GM23338 (cell line): ENCODE measurements at regions not wholly inside any gene's neighbourhood (a gene's known extent, or its start where the extent isn't known, plus 50 kb on each side); places are given as distances from the start of the nearest gene placed in this dataset.

Experiments
- ATAC-seq: fragments of 200-7000 bp; cut with Tn5 transposase; 3 replicates; pipeline ENCODE4 v1.9.1; 2020
- DNase-seq: peaks from one replicate; pipeline ENCODE4 v3.0.0-alpha.2; 2015; ENCODE audit warnings: low spot score
- H2AFZ ChIP-seq: fragments of 200-600 bp; sonication (generic); 2 replicates; pipeline ENCODE4 v1.8.0; 2016; ENCODE audit warnings: antibody characterized with exemption, mild to moderate bottlenecking, moderate library complexity
- H3F3A ChIP-seq: fragments of 200-600 bp; sonication (generic); replicated peaks from 2 replicates; pipeline ENCODE4 v1.8.0; 2017; ENCODE audit warnings: antibody characterized with exemption, mixed run types, low read depth
- H3K27ac ChIP-seq: fragments of 200-600 bp; sonication (generic); 2 replicates; pipeline ENCODE4 v1.6.1; 2016; ENCODE audit warnings: low read depth
- H3K27me3 ChIP-seq: fragments of 200-600 bp; sonication (generic); 2 replicates; pipeline ENCODE4 v1.8.0; 2016; ENCODE audit warnings: mild to moderate bottlenecking, mixed run types, moderate library complexity; ENCODE audit not compliant: insufficient read depth
- H3K36me3 ChIP-seq: fragments of 200-600 bp; sonication (generic); 2 replicates; pipeline ENCODE4 v1.8.0; 2016; ENCODE audit warnings: mild to moderate bottlenecking; ENCODE audit not compliant: insufficient read depth
- H3K4me1 ChIP-seq: fragments of 200-600 bp; sonication (generic); 2 replicates; pipeline ENCODE4 v1.8.0; 2016; ENCODE audit warnings: mild to moderate bottlenecking, moderate library complexity; ENCODE audit not compliant: insufficient read depth
- H3K4me2 ChIP-seq: fragments of 200-600 bp; sonication (generic); 2 replicates; pipeline ENCODE4 v1.7.1; 2017; ENCODE audit warnings: mixed run types
- H3K4me3 ChIP-seq: fragments of 200-600 bp; sonication (generic); 2 replicates; pipeline ENCODE4 v1.6.1; 2016; ENCODE audit warnings: mixed run types
- H3K79me2 ChIP-seq: fragments of 200-600 bp; sonication (generic); replicated peaks from 2 replicates; pipeline ENCODE4 v1.8.0; 2017; ENCODE audit warnings: mild to moderate bottlenecking; ENCODE audit not compliant: insufficient read depth
- H3K9me2 ChIP-seq: fragments of 200-600 bp; sonication (generic); 2 replicates; pipeline ENCODE4 v1.8.0; 2017; ENCODE audit not compliant: insufficient read depth
- H4K20me1 ChIP-seq: fragments of 200-600 bp; sonication (generic); replicated peaks from 2 replicates; pipeline ENCODE4 v1.8.0; 2017; ENCODE audit warnings: mild to moderate bottlenecking; ENCODE audit not compliant: insufficient read depth
- H3K27ac Mint-ChIP-seq: 2 replicates; pipeline ENCODE4 v1.8.0; 2020; ENCODE audit warnings: inconsistent platforms, mild to moderate bottlenecking, moderate library complexity, mixed read lengths
- H3K27me3 Mint-ChIP-seq: 3 replicates; pipeline ENCODE4 v1.8.0; 2022; ENCODE audit warnings: low read depth, mild to moderate bottlenecking, moderate library complexity, mixed read lengths, inconsistent platforms; ENCODE audit not compliant: insufficient read depth, poor library complexity
- H3K36me3 Mint-ChIP-seq: 3 replicates; pipeline ENCODE4 v1.8.0; 2021; ENCODE audit warnings: low read depth, mild to moderate bottlenecking, inconsistent platforms, moderate library complexity, mixed read lengths
- H3K4me1 Mint-ChIP-seq: 3 replicates; pipeline ENCODE4 v1.8.0; 2020; ENCODE audit warnings: mild to moderate bottlenecking, inconsistent platforms, mixed read lengths
- H3K4me3 Mint-ChIP-seq: 3 replicates; pipeline ENCODE4 v1.8.0; 2021; ENCODE audit warnings: moderate library complexity, mild to moderate bottlenecking, inconsistent platforms, mixed read lengths
- H3K9me3 Mint-ChIP-seq: 3 replicates; pipeline ENCODE4 v1.8.0; 2020; ENCODE audit warnings: moderate library complexity, mild to moderate bottlenecking, inconsistent platforms, mixed read lengths
- CREB1 ChIP-seq: fragments of 250-450 bp; sonication (Bioruptor Pico); IDR thresholded peaks from 2 replicates; pipeline ENCODE4 v1.5.0; 2020; ENCODE audit warnings: low read depth, mild to moderate bottlenecking, moderate library complexity
- CTCF ChIP-seq, 2 experiments: fragments of 200-600 bp in 1 of 2; sonication (generic) in 1 of 2; conservative IDR thresholded peaks; 2 replicates each; pipeline versions ENCODE4 v1.5.1 to v1.6.1; 2016 to 2017; ENCODE audit warnings: antibody characterized with exemption in 2 of 2, low read depth in 2 of 2, mild to moderate bottlenecking in 2 of 2, moderate library complexity in 1 of 2
- ETS1 ChIP-seq: IDR thresholded peaks from 2 replicates; pipeline ENCODE4 v1.6.1; 2016; ENCODE audit warnings: antibody characterized with exemption
- EZH2 ChIP-seq: fragments of 200-600 bp; sonication (generic); IDR thresholded peaks from one replicate; pipeline ENCODE4 v1.8.0; 2017; ENCODE audit warnings: antibody characterized with exemption, mild to moderate bottlenecking, low read depth; ENCODE audit not compliant: unreplicated experiment
- EZH2phosphoT487 ChIP-seq: fragments of 200-600 bp; sonication (generic); IDR thresholded peaks from one replicate; pipeline ENCODE4 v1.8.1; 2018; ENCODE audit warnings: antibody characterized with exemption; ENCODE audit not compliant: unreplicated experiment
- JUNB ChIP-seq: IDR thresholded peaks from one replicate; pipeline ENCODE4 v1.6.1; 2016; ENCODE audit warnings: antibody characterized with exemption; ENCODE audit not compliant: unreplicated experiment
- NANOG ChIP-seq: IDR thresholded peaks from 2 replicates; pipeline ENCODE4 v1.6.1; 2016; ENCODE audit warnings: antibody characterized with exemption, borderline replicate concordance
- POLR2AphosphoS5 ChIP-seq: IDR thresholded peaks from 2 replicates; pipeline ENCODE4 v1.6.1; 2016; ENCODE audit warnings: antibody characterized with exemption, low read depth
- REST ChIP-seq: IDR thresholded peaks from one replicate; pipeline ENCODE4 v1.6.1; 2018; ENCODE audit warnings: antibody characterized with exemption; ENCODE audit not compliant: unreplicated experiment
- STAT1 ChIP-seq: IDR thresholded peaks from one replicate; pipeline ENCODE4 v1.6.1; 2016; ENCODE audit warnings: antibody characterized with exemption; ENCODE audit not compliant: unreplicated experiment
- ZNF114 ChIP-seq: fragments of 250-450 bp; sonication (Bioruptor Pico); IDR thresholded peaks from 2 replicates; pipeline ENCODE4 v1.5.0; 2020; ENCODE audit warnings: mild to moderate bottlenecking, moderate library complexity
- ZNF331 ChIP-seq: fragments of 250-450 bp; sonication (Bioruptor Pico); IDR thresholded peaks from 2 replicates; pipeline ENCODE4 v1.5.0; 2020; ENCODE audit warnings: low read depth, mild to moderate bottlenecking, moderate library complexity
- ZNF462 ChIP-seq: fragments of 250-450 bp; sonication (Bioruptor Pico); IDR thresholded peaks from 2 replicates; pipeline ENCODE4 v1.5.0; 2020; ENCODE audit warnings: mild to moderate bottlenecking, moderate library complexity

- Mint-ChIP-seq H3K27me3 (no peaks in the 10 kb centered on the region), H3K27ac (no peak overlapping the region), H3K4me1 (peaks cover 13% of the 10 kb centered on the region), H3K9me3 (no peaks in the 10 kb centered on the region; the same call in 2 of the 3 replicates), H3K4me3 (no peak overlapping the region), H3K36me3 (no peaks in the 10 kb centered on the region)
- no peaks in the 10 kb centered on the region for H3K79me2 ChIP-seq
- H3F3A ChIP-seq, result no peaks in the 10 kb centered on the region
- H3K27ac ChIP-seq, result no peak overlapping the region
- peaks cover 3% of the 10 kb centered on the region; the same call in 1 of the 2 replicates for H3K9me2 ChIP-seq
- H2AFZ ChIP-seq, result no peak overlapping the region
- H3K4me1 ChIP-seq, result peaks cover 12% of the 10 kb centered on the region
- DNase-seq (no peak), ATAC-seq (no peak)
- H4K20me1 ChIP-seq, result no peaks in the 10 kb centered on the region
- TF ChIP-seq NANOG (no peak), ETS1 (no peak), REST (no peak), ZNF462 (no peak), EZH2phosphoT487 (no peak), POLR2AphosphoS5 (no peak), CREB1 (CRISPR knock-in tag) (no peak), JUNB (no peak), EZH2 (no peak), ZNF331 (no peak), STAT1 (no peak), ZNF114 (CRISPR knock-in tag) (no peak), CTCF (conservative IDR thresholded peaks at IDR 0.05; ENCODE audit: low read depth in 2 of 2) (no peak)
- no peaks in the 10 kb centered on the region for H3K27me3 ChIP-seq
- no peak overlapping the region for H3K4me3 ChIP-seq
- no peaks in the 10 kb centered on the region for H3K36me3 ChIP-seq
- H3K4me2 ChIP-seq, result no peak overlapping the region
These were observed 324.4 kb upstream of the NT5E start for GRCh38 chr6:85125526-85125925.
